22Rv1 (cell line): ENCODE measurements at regions not wholly inside any gene's neighbourhood (a gene's known extent, or its start where the extent isn't known, plus 50 kb on each side); places are given as distances from the start of the nearest gene placed in this dataset.

Experiments
- H3K27ac ChIP-seq: fragments of 450-650 bp; 2 replicates; pipeline ENCODE4 v1.5.1; 2017
- CTCF ChIP-seq: fragments of 450-650 bp; IDR thresholded peaks from 2 replicates; pipeline ENCODE4 v1.5.1; 2017; ENCODE audit warnings: mild to moderate bottlenecking
- ZFX ChIP-seq: fragments of 450-650 bp; IDR thresholded peaks from 2 replicates; pipeline ENCODE4 v1.6.1; 2017; ENCODE audit warnings: antibody characterized with exemption, borderline replicate concordance

DNA sequence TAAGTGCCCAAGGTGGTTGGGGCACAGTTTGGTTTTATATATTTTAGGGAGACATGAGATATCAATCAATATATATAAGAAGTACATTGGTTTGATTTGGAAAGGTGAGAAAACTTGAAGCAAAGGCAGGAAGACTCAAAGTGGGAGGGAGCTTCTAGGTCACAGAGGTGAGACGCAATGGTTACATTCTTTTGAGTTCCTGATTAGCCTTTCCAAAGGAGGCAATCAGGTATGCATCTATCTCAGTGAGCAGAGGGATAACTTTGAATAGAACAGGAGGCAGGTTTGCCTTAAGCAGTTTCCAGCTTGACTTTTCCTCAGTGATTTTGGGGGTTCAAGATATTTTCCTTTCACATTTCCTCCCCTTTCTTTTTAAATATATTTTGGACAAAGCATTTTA, 58.0 kb upstream of the SLC35F1 start:
- H3K27ac ChIP-seq = no peak overlapping the region
- TF ChIP-seq ZFX (no peak), CTCF (no peak)
